ENCODE measurements at regions not wholly inside any gene's neighbourhood (a gene's known extent, or its start where the extent isn't known, plus 50 kb on each side); places are given as distances from the start of the nearest gene placed in this dataset.
"Not testable (repeated sequence)": the region's sequence is repeated elsewhere in the genome, so short reads cannot be mapped to it uniquely, and the experiment has no call there.

DNA sequence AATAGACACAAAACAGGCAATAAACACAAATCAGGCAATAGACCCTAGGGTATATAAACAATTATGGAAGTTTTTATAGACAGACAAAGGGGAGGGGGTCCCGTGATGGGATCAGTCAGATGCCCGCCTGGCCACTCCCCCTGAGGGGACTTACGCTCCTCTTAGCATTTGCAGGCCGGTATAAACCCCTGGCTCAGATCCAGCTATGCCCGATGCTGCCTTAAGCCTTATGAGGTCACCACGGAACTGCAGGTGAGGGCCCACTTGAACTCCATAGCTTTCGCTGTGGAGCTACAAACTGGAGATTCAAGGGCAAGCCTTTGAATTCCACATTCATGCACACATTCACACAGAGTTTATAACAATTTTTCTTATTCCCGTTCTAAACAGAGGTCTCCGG lies 340.5 kb upstream of the USP9Y start:
- DNase-seq, result no peak

DNA sequence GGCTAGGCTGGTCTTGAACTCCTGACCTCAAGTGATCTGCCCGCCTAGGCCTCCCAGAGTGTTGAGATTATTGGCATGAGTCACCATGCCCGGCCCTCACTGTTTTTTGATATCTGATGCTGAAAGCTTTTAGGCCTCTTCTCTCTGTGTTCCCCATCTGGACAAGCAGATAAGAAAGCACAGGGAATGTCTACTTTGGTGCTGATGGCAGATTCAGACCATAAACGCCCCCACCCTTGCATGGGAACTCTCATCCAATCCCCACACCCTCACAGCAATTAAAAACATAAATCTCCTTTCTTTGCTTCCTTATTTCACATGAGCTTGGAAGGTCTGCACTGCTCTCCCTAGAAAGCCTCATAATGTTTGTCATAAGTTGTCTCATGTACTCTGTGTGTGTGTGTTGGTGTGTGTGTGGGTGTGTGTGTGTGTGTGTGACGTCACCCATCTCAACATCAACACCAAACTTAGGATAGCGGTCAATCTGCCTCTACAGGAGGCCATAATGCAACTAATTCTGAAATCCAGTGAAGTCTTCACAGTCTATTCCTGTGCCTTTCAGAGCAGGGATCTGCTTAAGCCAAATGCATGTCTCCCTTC lies 335.6 kb upstream of the USP9Y start:
- DNase-seq, result no peak

DNA sequence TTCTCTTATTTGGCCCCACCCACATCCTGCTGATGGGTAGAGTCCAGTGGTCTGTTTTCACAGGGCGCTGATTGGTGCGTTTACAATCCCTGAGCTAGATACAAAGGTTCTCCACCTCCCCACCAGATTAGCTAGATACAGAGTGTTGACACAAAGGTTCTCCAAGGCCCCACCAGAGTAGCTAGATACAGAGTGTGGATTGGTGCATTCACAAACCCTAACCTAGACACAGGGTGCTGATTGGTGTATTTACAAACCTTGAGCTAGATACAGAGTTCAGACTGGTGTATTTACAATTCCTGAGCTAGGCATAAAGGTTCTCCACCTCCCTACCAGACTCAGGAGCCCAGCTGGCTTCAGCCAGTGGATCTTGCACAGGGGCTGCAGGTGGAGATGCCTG lies 326.4 kb upstream of the USP9Y start:
- not testable (repeated sequence) for DNase-seq

DNA sequence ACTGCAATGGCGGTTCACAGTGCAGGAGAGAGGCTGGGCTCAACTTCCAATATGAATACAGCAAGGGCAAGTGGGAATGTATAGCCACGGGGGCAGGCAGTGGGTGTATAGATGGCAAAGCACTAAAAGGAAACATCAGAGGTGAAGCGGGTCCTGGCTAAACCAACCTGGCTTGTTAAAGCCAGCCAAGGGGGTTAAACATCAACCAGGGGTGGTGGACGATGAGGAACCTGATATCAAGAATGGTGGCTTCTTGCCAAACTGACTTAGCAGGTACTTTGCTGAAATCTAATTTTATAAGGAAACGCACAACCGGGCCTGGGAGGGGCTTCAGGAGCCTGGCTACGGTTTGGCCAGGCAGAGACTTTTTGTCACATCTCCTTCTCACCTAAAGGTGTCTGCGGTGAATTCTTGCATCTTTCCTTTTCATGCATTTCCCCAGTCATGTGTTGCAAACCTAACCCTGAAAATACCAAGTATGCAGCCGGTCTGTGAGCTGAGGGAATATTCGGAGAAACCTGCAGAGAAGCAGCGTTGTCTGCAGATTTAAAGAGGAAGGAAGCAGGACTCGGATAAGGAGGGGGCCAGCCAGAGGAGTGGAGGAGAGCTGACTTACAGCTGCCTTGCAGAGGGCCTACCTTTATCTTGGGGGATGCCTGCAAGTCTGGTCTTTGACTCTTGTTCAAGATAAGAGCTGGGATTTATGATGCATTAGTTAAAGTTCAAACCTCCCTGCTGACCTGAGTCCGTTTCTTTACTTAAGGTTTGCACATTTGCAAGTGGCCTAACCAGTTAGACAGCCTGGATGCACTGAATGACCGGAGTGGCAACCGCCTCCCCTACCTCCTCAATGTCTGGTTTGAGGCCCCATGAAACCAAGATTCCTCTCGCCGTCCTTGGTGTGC lies 309.1 kb upstream of the USP9Y start:
- not testable (repeated sequence) for DNase-seq

DNA sequence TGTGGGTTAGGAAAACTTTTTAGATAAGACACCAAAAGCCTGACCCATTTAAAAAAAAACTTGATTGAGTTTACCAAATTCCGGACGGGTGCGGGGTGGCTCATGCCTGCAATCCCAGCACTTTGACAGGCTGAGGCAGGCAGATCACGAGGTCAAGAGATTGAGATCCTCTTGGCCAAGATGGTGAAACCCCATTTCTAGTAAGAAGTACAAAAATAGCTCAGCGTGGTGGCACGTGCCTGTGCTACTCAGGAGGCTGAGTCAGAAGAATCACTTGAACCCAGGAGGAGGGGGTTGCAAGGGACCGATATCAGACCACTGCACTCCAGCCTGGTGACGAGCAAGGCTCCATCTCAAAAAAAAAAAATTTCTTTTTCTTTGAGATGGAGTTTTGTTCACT lies 307.8 kb upstream of the USP9Y start:
- DNase-seq, result no peak

DNA sequence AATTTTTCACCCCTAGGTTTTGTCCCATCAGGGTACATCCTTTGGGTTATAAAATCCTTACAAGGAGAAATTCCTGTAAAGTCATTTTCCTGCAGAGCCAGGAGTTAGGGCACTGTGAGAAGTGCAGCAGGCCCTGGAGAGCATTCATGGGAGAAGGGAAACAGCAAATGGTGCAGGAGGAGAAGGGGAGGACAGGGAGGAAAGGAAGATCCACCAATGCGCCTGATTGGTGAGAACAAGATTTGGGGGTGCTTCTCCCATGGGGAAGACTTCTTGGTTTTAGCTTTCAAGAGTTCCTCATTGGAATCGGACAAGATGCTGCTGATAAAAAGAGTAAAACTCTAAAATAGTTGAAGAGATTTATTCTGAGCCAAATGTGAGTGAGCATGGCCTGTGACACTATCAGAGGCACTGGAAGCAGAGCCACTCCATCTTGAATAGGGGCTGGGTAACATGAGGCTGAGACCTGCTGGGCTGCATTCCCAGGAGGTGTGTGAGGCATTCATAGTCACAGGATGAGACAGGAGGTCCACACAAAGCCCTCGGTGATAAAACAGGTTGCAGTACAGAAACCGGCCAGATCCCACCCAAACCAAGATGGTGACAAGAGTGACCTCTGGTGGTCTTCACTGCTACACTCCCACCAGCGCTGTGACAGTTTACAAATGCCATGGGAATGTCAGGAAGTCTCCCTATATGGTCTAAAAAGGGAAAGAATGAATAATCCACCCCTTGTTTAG lies 305.5 kb upstream of the USP9Y start:
- not testable (repeated sequence) for DNase-seq

DNA sequence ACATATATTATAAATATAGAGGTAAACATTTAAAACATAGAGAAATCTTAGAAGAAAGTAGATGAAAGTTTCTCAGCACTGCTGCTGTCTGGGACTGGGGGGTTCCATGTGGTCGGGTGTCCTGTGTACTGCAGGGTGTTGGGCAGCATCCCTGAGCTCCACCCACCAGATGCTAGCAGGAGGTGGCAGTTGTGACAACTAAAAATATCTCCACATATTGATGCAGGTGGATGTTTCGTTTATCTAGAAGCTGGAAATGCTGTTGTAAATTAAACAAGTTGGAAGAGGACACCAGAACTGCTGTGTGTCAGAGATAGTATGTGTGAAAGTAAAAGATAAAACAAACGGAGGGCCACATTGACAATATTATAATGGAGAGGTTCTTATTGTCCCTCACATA lies 297.1 kb upstream of the USP9Y start:
- DNase-seq, result no peak

DNA sequence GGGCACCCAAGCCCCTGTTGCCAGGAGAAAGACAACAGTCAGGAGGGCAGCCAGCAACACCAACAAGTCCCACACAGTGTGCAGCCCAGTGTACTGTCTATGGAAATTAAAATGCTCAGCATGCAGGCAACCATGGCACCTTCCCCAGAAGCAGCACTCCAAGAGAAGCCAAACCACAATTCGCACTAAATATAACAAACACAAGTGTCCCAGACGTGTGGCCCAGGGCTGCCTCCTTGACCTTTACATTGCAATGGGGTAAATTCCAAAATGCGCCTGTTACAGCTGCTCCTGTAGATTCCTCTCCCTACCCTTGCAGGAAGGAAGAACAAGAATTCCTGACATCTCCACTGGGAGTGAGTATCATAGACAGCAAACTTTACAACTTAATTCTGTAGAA lies 292.8 kb upstream of the USP9Y start:
- no peak for DNase-seq

DNA sequence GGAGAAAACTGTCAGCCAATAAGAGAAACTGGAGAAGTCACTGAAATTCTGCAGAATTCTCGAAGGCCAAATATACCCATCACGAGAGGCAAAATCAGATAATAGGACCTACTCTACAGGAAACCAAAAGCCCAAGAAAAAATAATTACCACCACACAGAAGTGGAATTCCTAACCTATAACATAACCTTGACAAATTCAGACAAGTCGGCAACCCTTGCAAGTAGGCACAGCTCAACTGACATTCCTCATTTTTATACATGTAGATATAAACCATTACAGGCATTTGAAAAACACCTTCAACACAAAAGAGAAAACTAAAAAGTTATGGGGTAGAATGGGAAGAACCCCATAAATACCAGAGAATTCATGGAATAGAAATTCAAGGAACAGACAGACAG lies 290.3 kb upstream of the USP9Y start:
- DNase-seq, result no peak

DNA sequence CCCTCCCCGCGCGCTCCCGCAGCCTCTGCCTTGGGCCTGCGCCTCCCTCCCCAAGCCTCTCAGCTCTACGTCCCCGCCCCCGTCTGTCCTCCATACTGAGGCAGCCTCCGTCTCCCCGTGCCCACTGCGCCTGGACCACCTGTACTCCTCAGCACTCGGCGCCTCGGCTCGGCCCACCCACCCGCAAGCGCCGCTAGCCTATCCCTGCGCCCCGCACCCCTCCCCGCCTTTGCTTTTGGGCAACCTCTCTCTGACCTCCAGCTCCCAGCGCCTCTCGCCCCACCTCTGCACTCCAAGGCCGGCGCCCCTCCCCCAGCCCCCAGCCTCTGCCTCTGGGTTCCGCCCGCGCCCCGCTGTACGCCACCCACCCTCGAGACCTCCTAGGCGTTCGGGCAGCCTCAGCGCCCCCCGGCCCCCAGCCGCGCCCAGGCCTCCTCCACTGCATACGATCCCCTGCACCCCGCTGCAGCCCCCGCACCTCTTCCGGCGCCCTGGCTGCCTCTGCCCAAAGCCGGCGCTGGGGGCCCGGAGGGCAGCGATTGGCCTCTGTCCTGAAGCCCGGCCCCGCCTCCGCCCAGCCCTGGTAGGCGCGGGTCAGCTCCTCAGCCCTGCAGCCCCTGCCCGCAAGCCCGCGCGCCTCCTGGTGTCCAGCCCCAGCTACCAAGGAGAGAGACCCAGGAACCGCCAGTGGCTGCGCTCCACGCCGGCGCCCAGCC lies 279.8 kb upstream of the USP9Y start:
- no peak for DNase-seq

DNA sequence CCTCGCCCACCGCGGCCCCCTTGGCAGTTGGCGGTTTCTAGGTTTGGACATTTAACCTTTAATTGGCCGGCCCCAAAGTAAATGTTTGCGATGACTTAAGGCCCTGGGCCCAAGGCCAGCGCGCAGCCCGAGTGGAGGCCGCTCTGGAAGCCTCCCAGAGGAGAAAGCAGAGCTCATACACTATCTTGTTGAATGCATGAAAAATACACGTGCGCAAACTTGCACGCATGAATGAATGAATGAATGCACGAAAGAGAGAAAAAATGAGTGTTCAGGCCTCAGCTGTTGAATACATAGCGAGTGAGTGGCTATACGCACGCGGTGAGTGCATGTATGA lies 279.3 kb upstream of the USP9Y start:
- no peak for DNase-seq

DNA sequence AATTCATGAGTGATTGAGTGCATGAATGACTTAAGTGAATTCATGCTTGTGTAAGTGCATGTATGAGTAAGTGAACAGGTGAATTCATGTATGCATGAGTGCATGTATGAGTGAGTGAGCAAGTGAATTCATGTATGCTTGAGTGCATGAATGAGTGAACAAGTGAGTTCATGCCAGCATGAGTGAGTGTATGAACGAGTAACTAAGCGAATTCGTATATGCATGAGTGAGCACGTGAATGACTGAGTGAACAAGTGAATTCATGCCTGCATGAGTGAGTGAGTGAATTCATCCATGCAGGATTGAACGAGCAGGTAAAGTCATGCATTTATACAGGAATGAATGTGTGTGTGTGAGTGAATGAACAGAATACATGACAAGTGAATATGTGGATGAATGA lies 278.5 kb upstream of the USP9Y start:
- DNase-seq, result no peak

DNA sequence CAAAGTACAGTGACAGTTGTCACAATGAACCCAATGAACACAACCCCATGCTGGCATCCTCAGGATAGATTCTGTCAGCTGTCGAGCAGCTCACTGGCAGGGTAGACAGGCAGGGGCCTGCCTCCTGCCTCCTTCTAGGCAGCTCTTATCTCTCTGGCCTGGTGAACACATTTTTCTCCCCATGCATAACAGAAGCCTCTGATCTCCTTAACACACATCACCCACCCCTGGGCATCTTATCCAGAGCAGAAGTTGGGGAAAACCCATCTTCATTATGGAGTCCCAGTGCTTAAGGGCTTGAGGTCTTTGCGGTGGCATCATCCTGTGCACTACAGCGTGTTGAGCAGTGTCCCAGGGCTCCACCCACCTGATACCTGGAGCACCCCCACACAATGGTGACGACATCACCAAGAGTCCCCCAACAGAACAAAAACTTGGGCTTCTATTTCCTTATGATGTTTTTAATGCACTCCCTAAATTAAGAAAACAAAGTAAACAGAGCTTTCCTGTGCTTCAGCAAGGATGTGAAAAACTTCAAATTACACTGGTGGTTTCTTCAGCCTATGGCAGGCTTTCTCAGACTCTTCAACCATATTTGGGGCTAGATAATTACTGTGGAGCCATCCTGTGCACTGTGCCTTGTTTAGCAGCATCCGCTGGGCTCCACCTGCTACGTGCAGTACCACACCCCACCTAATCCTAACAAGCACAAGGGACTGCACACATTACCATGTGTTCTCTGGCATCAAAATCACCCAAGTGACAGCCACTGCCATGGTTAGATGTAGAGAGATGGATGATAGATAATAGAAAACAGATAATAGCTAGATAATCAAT lies 277.4 kb upstream of the USP9Y start:
- DNase-seq, result no peak

DNA sequence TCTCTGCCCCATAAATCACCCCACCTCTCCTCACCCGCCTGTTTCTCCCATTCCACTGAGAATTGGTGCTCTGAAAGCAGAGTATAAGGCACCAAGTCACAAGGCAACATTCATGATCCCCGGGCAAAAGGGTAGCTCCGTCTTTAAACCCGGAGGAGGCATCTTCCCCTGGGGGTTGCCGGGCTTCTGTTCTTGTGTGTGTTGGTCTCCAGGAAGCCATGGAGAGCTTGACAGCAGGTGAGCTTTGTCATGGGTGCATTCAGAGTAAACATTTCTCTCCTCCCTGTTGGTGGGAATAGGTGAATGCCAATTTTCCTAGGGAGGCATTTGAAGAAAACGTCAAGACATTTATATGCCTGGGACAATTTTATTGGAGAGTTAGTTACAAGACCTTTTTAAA lies 275.5 kb upstream of the USP9Y start:
- DNase-seq, result no peak

DNA sequence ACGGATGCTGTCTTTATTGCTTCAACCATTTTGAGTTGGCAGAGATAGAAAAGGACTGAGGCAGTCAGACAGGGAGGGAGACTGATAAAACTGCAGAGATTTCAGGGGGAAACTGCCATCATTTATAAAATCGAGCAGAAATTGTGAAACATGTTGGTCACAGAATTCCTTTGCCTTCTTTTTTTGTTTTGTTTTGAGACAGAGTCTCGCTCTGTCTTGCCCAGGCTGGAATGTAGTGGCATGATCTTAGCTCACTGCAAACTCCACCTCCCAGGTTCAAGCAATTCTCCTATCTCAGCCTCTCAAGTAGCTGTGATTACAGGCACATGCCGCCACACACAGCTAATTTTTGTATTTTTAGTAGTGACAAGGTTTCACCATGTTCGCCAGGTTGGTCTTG lies 273.7 kb upstream of the USP9Y start:
- no peak for DNase-seq

DNA sequence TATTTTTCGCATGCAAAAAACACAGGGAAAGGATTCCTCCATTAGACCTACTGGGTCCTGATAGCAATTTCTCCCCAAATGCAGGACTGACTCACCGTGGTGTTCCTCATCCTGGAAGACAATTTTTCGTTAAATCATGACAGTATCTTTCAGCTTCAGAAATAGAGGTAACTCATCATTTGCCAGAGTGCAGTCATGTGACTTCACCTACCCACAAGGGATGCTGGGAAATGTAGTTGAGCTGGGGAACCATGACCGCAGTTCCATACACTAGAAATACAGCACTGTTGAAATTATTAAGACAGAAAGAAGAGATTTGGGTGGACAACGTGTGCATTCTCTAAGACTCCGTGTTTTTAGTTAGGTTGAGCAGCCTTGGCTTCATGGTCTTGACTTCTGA lies 269.5 kb upstream of the USP9Y start:
- no peak for DNase-seq

DNA sequence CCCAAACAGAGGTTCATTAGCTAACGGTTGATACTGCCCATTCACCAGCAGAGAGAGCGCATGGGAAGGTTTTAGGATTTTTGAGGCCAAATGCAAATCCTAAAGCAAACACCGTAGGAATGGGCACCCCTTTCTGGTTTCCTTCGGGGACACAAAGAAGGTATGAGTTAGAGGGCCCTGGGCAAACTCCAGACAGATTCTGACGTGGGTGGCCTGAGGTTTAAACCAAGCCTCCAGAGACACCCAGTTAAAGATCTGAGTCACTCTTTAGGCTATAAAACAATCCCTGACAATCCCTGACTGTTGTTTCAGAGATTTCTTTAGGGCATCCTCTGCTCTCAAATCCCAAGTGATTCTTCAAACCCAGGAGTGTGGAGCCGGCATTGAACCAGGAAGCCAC lies 262.2 kb upstream of the USP9Y start:
- not testable (repeated sequence) for DNase-seq

DNA sequence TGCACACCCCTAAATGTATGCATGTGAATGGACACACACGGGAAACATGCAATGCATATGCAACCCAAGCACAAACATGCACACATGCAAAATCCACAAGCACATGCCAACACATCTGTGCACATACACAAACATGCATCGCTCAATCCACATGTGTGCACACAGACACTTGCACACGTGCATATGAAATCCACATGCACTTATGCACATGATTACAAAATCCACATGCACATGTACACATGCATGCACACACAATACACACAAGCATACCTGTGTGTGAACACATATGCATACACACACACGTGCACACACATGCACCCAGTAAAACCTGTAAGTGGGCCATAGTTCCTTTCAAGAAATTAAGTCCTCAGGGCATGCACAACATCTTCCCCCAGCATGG lies 256.8 kb upstream of the USP9Y start:
- no peak for DNase-seq

DNA sequence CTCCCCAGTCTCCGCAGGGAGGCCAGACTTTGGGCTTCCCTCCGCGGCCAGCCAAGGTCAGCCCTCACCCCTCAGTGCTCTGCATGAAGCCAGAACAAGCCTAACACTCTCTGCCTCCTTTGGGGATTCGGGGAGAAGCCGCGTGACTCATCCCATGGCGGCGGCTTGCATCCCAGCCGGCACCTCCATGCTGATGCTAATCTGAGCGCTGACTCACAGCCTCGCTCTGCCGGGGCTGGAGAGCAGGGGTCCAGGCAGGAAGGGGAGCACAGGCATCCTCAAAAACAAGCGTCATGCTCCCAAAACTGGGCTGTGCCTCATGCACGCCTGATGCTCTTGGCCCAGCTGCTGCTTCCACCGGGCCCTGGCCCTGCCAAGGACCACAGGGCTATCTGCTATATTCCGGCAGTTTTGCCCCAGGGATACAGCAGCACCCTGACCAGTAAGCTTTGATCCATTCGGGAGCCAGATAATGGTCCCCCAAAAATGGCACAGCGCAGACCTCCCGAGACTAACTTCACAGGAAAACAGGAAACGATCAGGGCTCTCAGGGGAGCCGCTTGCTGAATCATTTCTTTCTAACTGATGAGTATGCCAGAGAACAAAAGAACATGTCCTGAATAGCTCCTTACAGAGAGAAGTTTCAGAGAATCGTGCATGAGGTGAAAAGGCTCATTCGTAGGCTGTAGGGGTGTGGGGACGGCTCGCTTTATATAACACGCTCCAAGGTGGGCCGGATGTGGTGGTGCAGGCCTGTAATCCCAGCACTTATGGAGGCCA lies 254.4 kb upstream of the USP9Y start:
- DNase-seq, result not testable (repeated sequence)

DNA sequence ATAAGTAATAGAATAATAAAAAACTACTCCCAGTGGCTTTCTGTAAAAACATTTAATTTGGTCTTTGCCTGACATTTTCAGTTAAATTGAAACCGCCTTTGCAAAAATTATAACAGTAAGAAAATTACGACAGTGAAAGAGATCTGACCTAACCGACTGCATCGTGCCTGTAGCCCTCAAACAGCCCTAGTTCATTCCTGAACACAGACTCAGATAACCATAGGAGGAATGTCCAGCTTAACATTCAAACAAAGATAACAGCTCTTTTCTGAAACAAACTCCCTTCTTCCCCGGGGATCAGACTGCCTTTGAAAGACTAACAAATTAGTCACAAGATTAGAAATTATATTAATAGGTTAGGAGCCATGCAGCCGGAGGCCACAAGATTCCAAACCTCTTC lies 252.5 kb upstream of the USP9Y start:
- not testable (repeated sequence) for DNase-seq

DNA sequence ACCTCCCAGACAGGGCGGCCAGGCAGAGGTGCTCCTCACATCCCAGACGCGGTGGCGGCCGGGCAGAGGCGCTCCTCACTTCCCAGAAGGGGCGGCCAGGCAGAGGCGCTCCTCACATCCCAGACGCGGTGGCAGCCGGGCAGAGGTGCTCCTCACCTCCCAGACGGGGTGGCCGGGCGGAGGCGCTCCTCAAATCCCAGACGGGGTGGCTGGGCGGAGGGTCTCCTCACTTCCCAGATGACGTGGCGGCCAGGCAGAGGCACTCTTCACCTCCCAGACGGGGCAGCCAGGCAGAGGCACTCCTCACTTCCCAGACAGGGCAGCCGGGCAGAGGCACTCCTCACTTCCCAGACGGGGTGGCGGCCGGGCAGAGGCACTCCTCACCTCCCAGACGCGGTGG lies 247.7 kb upstream of the USP9Y start:
- DNase-seq, result not testable (repeated sequence)

DNA sequence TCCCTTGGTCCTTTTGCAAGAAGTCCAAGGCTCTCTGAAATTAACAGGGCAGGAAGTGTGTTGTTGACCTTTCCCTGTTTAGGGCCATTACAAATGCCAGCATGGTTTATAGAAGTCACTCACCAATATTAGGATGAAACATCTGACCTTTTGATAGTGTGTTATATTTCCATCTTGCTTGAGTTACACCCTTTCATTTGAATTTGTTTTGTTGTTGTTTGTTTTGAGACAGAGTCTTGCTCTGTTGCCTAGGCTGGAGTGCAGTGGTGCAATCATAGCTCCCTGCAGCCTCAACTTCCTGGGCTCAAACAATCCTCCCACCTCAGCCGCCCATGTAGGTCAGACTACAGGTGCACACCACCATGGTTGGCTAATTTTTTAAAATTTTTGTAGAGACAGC lies 241.1 kb upstream of the USP9Y start:
- no peak for DNase-seq

Measured in activated CD4-positive, alpha-beta T cell treated with anti-CD3 and anti-CD28 coated beads for 4 hours (primary cell).